ENCODE measurements at regions not wholly inside any gene's neighbourhood (a gene's known extent, or its start where the extent isn't known, plus 50 kb on each side); places are given as distances from the start of the nearest gene placed in this dataset.
"Not testable (repeated sequence)": the region's sequence is repeated elsewhere in the genome, so short reads cannot be mapped to it uniquely, and the experiment has no call there.

- no peak for DNase-seq (ENCODE audit: low spot score)
- in situ Hi-C loops (cut with HindIII; ENCODE audit: low sequenced_read_pairs), result no loop called here
These were observed 570.9 kb downstream of the HTR7 start for GRCh38 chr10:90286941-90287340.

GRCh38 chr10:90288391-90288933, 569.4 kb downstream of the HTR7 start:
- DNase-seq (ENCODE audit: low spot score), result no peak
- in situ Hi-C loops (cut with HindIII; ENCODE audit: low sequenced_read_pairs), result no loop called here

GRCh38 chr10:90289037-90289436, 568.8 kb downstream of the HTR7 start:
- DNase-seq (ENCODE audit: low spot score), result no peak
- in situ Hi-C loops (cut with HindIII; ENCODE audit: low sequenced_read_pairs), result no loop called here

- in situ Hi-C loops (cut with HindIII; ENCODE audit: low sequenced_read_pairs), result no loop called here
- DNase-seq (ENCODE audit: low spot score), result no peak
These were observed 564.2 kb downstream of the HTR7 start for GRCh38 chr10:90293616-90294015.

GRCh38 chr10:90294821-90295540, 562.9 kb downstream of the HTR7 start:
- in situ Hi-C loops (cut with HindIII; ENCODE audit: low sequenced_read_pairs); DNase-seq (ENCODE audit: low spot score): not testable (repeated sequence)

GRCh38 chr10:90302031-90302430, 555.8 kb downstream of the HTR7 start:
- in situ Hi-C loops (cut with HindIII; ENCODE audit: low sequenced_read_pairs); DNase-seq (ENCODE audit: low spot score): not testable (repeated sequence)

GRCh38 chr10:90302758-90303481, 554.9 kb downstream of the HTR7 start:
- no peak for DNase-seq (ENCODE audit: low spot score)
- in situ Hi-C loops (cut with HindIII; ENCODE audit: low sequenced_read_pairs), result no loop called here

GRCh38 chr10:90304533-90304932, 553.3 kb downstream of the HTR7 start:
- in situ Hi-C loops (cut with HindIII; ENCODE audit: low sequenced_read_pairs), result no loop called here
- no peak for DNase-seq (ENCODE audit: low spot score)

- no peak for DNase-seq (ENCODE audit: low spot score)
- in situ Hi-C loops (cut with HindIII; ENCODE audit: low sequenced_read_pairs), result no loop called here
These were observed 551.7 kb downstream of the HTR7 start for GRCh38 chr10:90306187-90306586.

- DNase-seq (ENCODE audit: low spot score), result no peak
- in situ Hi-C loops (cut with HindIII; ENCODE audit: low sequenced_read_pairs), result no loop called here
These were observed 549.6 kb downstream of the HTR7 start for GRCh38 chr10:90308223-90308622.

- in situ Hi-C loops (cut with HindIII; ENCODE audit: low sequenced_read_pairs), result no loop called here
These were observed 544.1 kb downstream of the HTR7 start for GRCh38 chr10:90313576-90314325.

GRCh38 chr10:90314718-90315117, 543.1 kb downstream of the HTR7 start:
- in situ Hi-C loops (cut with HindIII; ENCODE audit: low sequenced_read_pairs), result no loop called here
- no peak for DNase-seq (ENCODE audit: low spot score)

More at GRCh38 chr10:90313576-90314325, 544.1 kb downstream of the HTR7 start:
- no peak for DNase-seq (ENCODE audit: low spot score)

GRCh38 chr10:90317172-90317571, 540.7 kb downstream of the HTR7 start:
- in situ Hi-C loops (cut with HindIII; ENCODE audit: low sequenced_read_pairs), result no loop called here
- no peak for DNase-seq (ENCODE audit: low spot score)

GRCh38 chr10:90318659-90319058, 539.2 kb downstream of the HTR7 start:
- no peak for DNase-seq (ENCODE audit: low spot score)
- in situ Hi-C loops (cut with HindIII; ENCODE audit: low sequenced_read_pairs), result no loop called here

- in situ Hi-C loops (cut with HindIII; ENCODE audit: low sequenced_read_pairs), result no loop called here
- DNase-seq (ENCODE audit: low spot score), result no peak
These were observed 538.5 kb downstream of the HTR7 start for GRCh38 chr10:90319188-90319914.

GRCh38 chr10:90321132-90321816, 536.6 kb downstream of the HTR7 start:
- no peak for DNase-seq (ENCODE audit: low spot score)
- in situ Hi-C loops (cut with HindIII; ENCODE audit: low sequenced_read_pairs), result no loop called here

GRCh38 chr10:90326498-90327267, 531.2 kb downstream of the HTR7 start:
- in situ Hi-C loops (cut with HindIII; ENCODE audit: low sequenced_read_pairs), result no loop called here
- DNase-seq (ENCODE audit: low spot score), result no peak

GRCh38 chr10:90327611-90328010, 530.2 kb downstream of the HTR7 start:
- no peak for DNase-seq (ENCODE audit: low spot score)
- in situ Hi-C loops (cut with HindIII; ENCODE audit: low sequenced_read_pairs), result no loop called here
